Adrenal gland (tissue), 9 donors: ENCODE measurements at regions not wholly inside any gene's neighbourhood (a gene's known extent, or its start where the extent isn't known, plus 50 kb on each side); places are given as distances from the start of the nearest gene placed in this dataset.

Source experiments
- DNase-seq, 7 donors: peaks; one replicate each; pipeline ENCODE4 v3.0.0-alpha.2; 2019 to 2020
- H3K27ac ChIP-seq, 5 donors: fragments of 200-600 bp; sonication (generic) in 4 of 5; 1 replicate in 3 of 5; 2 replicates in 2 of 5; pipeline versions ENCODE4 v1.5.1 to v1.8.0; 2016 to 2020; ENCODE audit warnings: mild to moderate bottlenecking in 1 of 5
- H3K27me3 ChIP-seq: fragments of 200-600 bp; 2 replicates; pipeline ENCODE4 v1.8.0; 2021
- H3K36me3 ChIP-seq, 2 donors: fragments of 200-600 bp; replicated peaks in 1 of 2; 1 replicate in 1 of 2; 2 replicates in 1 of 2; pipeline versions ENCODE4 v1.5.1 to v1.8.0; 2018 to 2022
- H3K4me1 ChIP-seq, 2 donors: fragments of 200-600 bp; replicated peaks in 1 of 2; 1 replicate in 1 of 2; 2 replicates in 1 of 2; pipeline versions ENCODE4 v1.5.1 to v1.8.0; 2018 to 2021
- H3K4me3 ChIP-seq, 4 donors: fragments of 200-600 bp; sonication (generic) in 3 of 4; one replicate each; pipeline ENCODE4 v1.5.1; 2016 to 2018
- H3K9me3 ChIP-seq, 3 donors: fragments of 200-600 bp; sonication (generic) in 1 of 3; replicated peaks in 1 of 3; 1 replicate in 2 of 3; 2 replicates in 1 of 3; pipeline versions ENCODE4 v1.5.1 to v1.8.0; 2016 to 2021
- POLR2A ChIP-seq, 2 donors: fragments of 450-650 bp; IDR thresholded peaks; one replicate each; pipeline ENCODE4 v1.6.1; 2017; ENCODE audit warnings: antibody characterized with exemption in 2 of 2, mild to moderate bottlenecking in 2 of 2, moderate library complexity in 1 of 2
- WGBS, 4 donors: extraction: QIAGEN DNeasy Blood & Tissue Kit in 2 of 4; methylation state at CpG; one replicate each; pipeline versions ENCODE4 v1.1.5 to v1.1.7; 2013 to 2017; 5-methylcytosine and 5-hydroxymethylcytosine counted together
- intact Hi-C, 2 donors: fragments of 100-400 bp; cut with DNase I; formaldehyde crosslinking; loops; one replicate each; pipeline versions ENCODE4 v1.14.1 to v1.15.0; 2022 to 2023
- TF ChIP-seq, protein P1 (sequence below), 6 experiments: fragments of 450-650 bp in 4 of 6; fragments of 200-600 bp in 2 of 6; sonication (generic) in 1 of 6; IDR thresholded peaks; 1 replicate in 5 of 6; 2 replicates in 1 of 6; pipeline versions ENCODE4 v1.5.1 to v1.8.0; 2016 to 2021; ENCODE audit warnings: antibody characterized with exemption in 6 of 6, mild to moderate bottlenecking in 2 of 6, moderate library complexity in 1 of 6
- donor health status: healthy with polysubstance abuse.
- donor health status: Bipolar disorder and iron deficiency.
- donor health status: DM: yes; HTN: yes; CAD: no.
- donor health status: DM: no; HTN: no; CAD: no.
- donor health status: DM: no; HTN: no; CAD: no.

DNA sequence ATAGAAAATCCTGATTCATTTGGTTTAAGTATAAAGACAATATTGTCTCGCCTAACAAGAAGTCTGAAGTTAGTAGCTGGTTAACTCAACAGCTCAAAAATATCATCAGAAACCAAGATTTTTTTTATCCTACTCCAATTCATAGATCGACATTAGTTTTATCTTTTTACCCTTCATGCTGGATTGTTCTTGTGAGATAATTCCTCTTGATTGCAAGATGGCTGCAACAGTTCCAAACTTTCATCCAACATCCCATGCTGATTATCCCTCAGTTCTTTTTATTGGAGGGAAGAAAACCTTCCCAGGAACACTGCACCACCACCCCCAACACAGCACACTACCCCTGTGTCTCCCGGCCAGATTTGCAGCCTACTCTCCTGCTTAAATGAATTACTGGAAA is 370.2 kb upstream of the RAB6C start:
- H3K4me3 ChIP-seq = no peak overlapping the region
- no peak for DNase-seq
- intact Hi-C loops = no loop called here
- H3K27me3 ChIP-seq = no peaks in the 10 kb centered on the region
- H3K36me3 ChIP-seq = no peaks in the 10 kb centered on the region
- TF ChIP-seq POLR2A (IDR thresholded peaks at IDR 0.05) = no peak
- TF ChIP-seq, protein P1, sequence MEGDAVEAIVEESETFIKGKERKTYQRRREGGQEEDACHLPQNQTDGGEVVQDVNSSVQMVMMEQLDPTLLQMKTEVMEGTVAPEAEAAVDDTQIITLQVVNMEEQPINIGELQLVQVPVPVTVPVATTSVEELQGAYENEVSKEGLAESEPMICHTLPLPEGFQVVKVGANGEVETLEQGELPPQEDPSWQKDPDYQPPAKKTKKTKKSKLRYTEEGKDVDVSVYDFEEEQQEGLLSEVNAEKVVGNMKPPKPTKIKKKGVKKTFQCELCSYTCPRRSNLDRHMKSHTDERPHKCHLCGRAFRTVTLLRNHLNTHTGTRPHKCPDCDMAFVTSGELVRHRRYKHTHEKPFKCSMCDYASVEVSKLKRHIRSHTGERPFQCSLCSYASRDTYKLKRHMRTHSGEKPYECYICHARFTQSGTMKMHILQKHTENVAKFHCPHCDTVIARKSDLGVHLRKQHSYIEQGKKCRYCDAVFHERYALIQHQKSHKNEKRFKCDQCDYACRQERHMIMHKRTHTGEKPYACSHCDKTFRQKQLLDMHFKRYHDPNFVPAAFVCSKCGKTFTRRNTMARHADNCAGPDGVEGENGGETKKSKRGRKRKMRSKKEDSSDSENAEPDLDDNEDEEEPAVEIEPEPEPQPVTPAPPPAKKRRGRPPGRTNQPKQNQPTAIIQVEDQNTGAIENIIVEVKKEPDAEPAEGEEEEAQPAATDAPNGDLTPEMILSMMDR (IDR thresholded peaks at IDR 0.05) = no peak
- 85 to 89% (median 87%) methylated on average over 3 of the region's 3 CpGs for WGBS, 4 donors
- H3K9me3 ChIP-seq = no peaks in the 10 kb centered on the region
- no peaks in the 10 kb centered on the region for H3K4me1 ChIP-seq
- H3K27ac ChIP-seq = no peak overlapping the region

DNA sequence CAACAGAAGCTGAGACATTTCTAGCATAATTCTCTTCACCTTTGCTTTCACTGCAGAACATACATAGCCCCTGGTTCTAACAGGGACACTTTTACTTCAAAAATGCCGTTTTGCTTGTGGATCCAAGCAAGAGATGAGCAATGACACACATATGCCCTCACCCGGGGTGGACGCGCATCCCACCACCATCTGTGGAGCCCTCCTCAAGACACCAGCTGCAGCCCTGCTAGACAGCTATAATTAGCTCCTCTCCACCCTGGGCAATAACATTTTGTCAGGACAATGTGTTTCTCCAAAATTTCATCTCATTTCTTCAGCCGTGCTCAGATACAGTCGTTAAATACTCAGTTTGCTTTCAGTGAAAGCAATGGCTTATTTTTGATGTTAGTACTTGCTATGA is 368.7 kb upstream of the RAB6C start:
- WGBS, 4 donors = 66 to 84% (median 76%) methylated on average over 6 of the region's 6 CpGs
- no peak for DNase-seq

DNA sequence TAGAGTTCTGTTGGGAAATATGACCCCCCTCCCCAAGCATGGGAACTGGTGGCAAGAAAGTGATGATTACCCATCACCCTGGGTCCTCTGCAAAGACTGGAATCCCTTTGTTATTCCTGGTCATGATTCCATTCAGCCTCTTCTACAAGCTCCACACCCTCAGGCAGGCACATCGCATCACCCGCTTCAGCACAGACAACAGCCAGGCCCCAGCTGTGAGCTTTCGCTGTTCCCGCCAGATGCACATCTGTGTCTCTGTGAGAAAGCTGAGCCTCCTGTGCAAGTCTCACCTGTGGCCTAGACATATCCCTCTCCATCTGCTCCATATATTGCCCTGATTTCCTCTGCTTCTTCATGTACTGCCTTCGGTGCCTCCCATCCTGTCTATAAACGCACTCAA is 368.0 kb upstream of the RAB6C start:
- Histone ChIP-seq H3K27me3 (no peaks in the 10 kb centered on the region), H3K36me3 (no peaks in the 10 kb centered on the region), H3K4me3 (no peak overlapping the region), H3K4me1 (no peaks in the 10 kb centered on the region), H3K9me3 (no peaks in the 10 kb centered on the region), H3K27ac (no peak overlapping the region)
- 86 to 97% (median 94%) methylated on average over 6 of the region's 6 CpGs for WGBS, 4 donors
- intact Hi-C loops = no loop called here
- no peak for DNase-seq
- TF ChIP-seq POLR2A (IDR thresholded peaks at IDR 0.05) = no peak
- TF ChIP-seq, protein P1 (IDR thresholded peaks at IDR 0.05) = no peak

More for the DNA sequence above, 368.7 kb upstream of the RAB6C start:
- TF ChIP-seq, protein P1 (IDR thresholded peaks at IDR 0.05) = no peak
- TF ChIP-seq POLR2A (IDR thresholded peaks at IDR 0.05) = no peak
- Histone ChIP-seq H3K4me3 (no peak overlapping the region), H3K27ac (no peak overlapping the region), H3K36me3 (no peaks in the 10 kb centered on the region), H3K4me1 (no peaks in the 10 kb centered on the region), H3K27me3 (no peaks in the 10 kb centered on the region), H3K9me3 (no peaks in the 10 kb centered on the region)
- intact Hi-C loops = no loop called here

DNA sequence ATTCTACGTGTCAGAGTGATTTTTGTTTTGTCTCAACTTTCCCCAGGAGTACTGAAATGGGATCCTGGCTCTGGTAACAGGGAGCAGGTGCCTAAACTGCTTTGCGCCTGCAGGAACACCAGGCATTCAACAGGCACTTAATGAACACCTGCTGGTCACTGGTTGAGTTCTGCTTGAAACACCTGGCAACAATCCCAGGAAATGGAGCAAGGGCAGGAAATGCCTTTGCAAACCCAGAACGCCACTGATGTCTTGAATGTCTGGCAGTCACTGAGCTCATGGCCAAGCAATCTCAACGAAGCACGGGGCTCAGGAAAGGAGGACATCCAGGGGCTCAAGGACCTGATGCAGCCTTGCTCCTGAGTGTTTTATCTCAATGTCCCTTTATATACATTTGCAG is 360.0 kb upstream of the RAB6C start:
- no peak for TF ChIP-seq POLR2A (IDR thresholded peaks at IDR 0.05)
- 35 to 37% (median 36%) methylated on average over 4 to 5 of the region's 5 CpGs for WGBS, 4 donors
- no peak for DNase-seq
- Histone ChIP-seq H3K27ac (no peak overlapping the region), H3K27me3 (no peaks in the 10 kb centered on the region), H3K9me3 (no peaks in the 10 kb centered on the region), H3K4me1 (no peaks in the 10 kb centered on the region), H3K36me3 (no peaks in the 10 kb centered on the region), H3K4me3 (no peak overlapping the region)
- intact Hi-C loops = no loop called here

DNA sequence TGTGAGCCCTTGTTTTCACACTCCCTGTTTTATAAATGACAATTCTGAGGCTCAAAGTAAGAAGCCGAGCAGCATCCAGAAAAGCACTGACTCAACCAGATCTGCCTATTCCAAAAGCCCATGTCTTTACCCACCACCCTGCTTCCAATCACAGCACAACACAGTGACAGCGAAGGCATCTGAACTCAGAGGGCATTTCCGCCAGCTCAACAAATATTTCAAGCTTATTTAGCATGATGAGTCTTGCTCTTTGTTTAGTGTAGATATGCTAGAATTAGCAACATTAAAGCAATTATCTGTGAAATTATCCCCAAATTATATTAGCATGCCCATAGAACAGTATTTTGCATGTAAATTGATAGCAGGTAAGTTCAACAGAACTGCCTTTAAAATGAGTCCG is 359.1 kb upstream of the RAB6C start:
- Histone ChIP-seq H3K9me3 (no peaks in the 10 kb centered on the region), H3K4me1 (no peaks in the 10 kb centered on the region), H3K27me3 (no peaks in the 10 kb centered on the region), H3K36me3 (no peaks in the 10 kb centered on the region), H3K27ac (no peak overlapping the region), H3K4me3 (no peak overlapping the region)
- 78 to 90% (median 82%) methylated on average over 4 of the region's 4 CpGs for WGBS, 4 donors
- intact Hi-C loops = no loop called here
- DNase-seq = no peak
- TF ChIP-seq POLR2A (IDR thresholded peaks at IDR 0.05) = no peak
- TF ChIP-seq, protein P1 (IDR thresholded peaks at IDR 0.05) = no peak
